ENCODE measurements at regions not wholly inside any gene's neighbourhood (a gene's known extent, or its start where the extent isn't known, plus 50 kb on each side); places are given as distances from the start of the nearest gene placed in this dataset.

- Histone ChIP-seq H4K20me1 (replicated peaks; ENCODE audit: insufficient read depth) (no peaks in the 10 kb centered on the region), H3K4me2 (no peak overlapping the region), H3K27me3 (ENCODE audit: insufficient read depth) (no peaks in the 10 kb centered on the region), H3K79me2 (replicated peaks; ENCODE audit: insufficient read depth) (no peaks in the 10 kb centered on the region), H3K27ac (ENCODE audit: low read depth) (no peak overlapping the region), H3K4me1 (ENCODE audit: insufficient read depth) (no peaks in the 10 kb centered on the region; the same call in 1 of the 2 replicates), H2AFZ (no peak overlapping the region), H3K4me3 (no peak overlapping the region), H3K9me2 (ENCODE audit: insufficient read depth) (no peaks in the 10 kb centered on the region), H3F3A (replicated peaks; ENCODE audit: low read depth) (no peaks in the 10 kb centered on the region), H3K36me3 (ENCODE audit: insufficient read depth) (no peaks in the 10 kb centered on the region)
- no peak for ATAC-seq
- H3K36me3 Mint-ChIP-seq (ENCODE audit: low read depth) = no peaks in the 10 kb centered on the region
- H3K27me3 Mint-ChIP-seq (ENCODE audit: insufficient read depth, low read depth, poor library complexity) = peaks cover 2% of the 10 kb centered on the region
- no peak for DNase-seq (ENCODE audit: low spot score)
- no peaks in the 10 kb centered on the region for H3K9me3 Mint-ChIP-seq
- TF ChIP-seq ETS1 (IDR thresholded peaks at IDR 0.05) (no peak), NANOG (IDR thresholded peaks at IDR 0.05; ENCODE audit: borderline replicate concordance) (no peak), POLR2AphosphoS5 (IDR thresholded peaks at IDR 0.05; ENCODE audit: low read depth) (no peak), CREB1 (CRISPR knock-in tag; IDR thresholded peaks at IDR 0.05; ENCODE audit: low read depth) (no peak), REST (IDR thresholded peaks at IDR 0.05; ENCODE audit: unreplicated experiment) (no peak), ZNF462 (CRISPR knock-in tag; IDR thresholded peaks at IDR 0.05) (no peak), CTCF (conservative IDR thresholded peaks at IDR 0.05; ENCODE audit: low read depth in 2 of 2) (no peak), ZNF331 (CRISPR knock-in tag; IDR thresholded peaks at IDR 0.05; ENCODE audit: low read depth) (no peak)
- no peak overlapping the region for H3K27ac Mint-ChIP-seq
- no peak overlapping the region for H3K4me3 Mint-ChIP-seq
- peaks cover 19% of the 10 kb centered on the region for H3K4me1 Mint-ChIP-seq
These were observed 269.8 kb upstream of the TMC3 start for GRCh38 chr15:81643771-81644170.

All from GM23338 (cell line).